22Rv1 (cell line): ENCODE measurements at regions not wholly inside any gene's neighbourhood (a gene's known extent, or its start where the extent isn't known, plus 50 kb on each side); places are given as distances from the start of the nearest gene placed in this dataset.

ENCODE experiments used
- H3K27ac ChIP-seq: fragments of 450-650 bp; 2 replicates; pipeline ENCODE4 v1.5.1; 2017
- ZFX ChIP-seq: fragments of 450-650 bp; IDR thresholded peaks from 2 replicates; pipeline ENCODE4 v1.6.1; 2017; ENCODE audit warnings: antibody characterized with exemption, borderline replicate concordance
- TF ChIP-seq, protein P1 (sequence below): fragments of 450-650 bp; IDR thresholded peaks from 2 replicates; pipeline ENCODE4 v1.5.1; 2017; ENCODE audit warnings: mild to moderate bottlenecking

DNA sequence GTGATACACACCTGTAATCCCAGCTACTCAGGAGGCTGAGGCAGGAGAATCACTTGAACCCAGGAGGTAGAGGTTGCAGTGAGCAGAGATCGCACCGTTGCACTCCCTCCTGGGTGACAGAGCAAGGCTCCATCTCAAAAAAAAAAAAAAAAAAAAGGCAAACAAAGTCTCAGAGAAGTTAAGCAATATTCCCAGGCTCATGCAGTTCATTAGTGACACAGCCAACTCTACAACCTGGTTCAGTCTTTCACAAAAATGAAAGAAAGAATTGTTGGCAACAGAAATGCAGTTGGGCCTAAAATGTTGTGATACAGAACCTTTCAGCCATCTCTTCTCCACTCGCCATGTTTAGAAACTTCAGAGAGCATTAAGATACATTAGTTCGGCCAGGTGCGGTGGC is 242.1 kb downstream of the LTN1 start:
- TF ChIP-seq, protein P1, sequence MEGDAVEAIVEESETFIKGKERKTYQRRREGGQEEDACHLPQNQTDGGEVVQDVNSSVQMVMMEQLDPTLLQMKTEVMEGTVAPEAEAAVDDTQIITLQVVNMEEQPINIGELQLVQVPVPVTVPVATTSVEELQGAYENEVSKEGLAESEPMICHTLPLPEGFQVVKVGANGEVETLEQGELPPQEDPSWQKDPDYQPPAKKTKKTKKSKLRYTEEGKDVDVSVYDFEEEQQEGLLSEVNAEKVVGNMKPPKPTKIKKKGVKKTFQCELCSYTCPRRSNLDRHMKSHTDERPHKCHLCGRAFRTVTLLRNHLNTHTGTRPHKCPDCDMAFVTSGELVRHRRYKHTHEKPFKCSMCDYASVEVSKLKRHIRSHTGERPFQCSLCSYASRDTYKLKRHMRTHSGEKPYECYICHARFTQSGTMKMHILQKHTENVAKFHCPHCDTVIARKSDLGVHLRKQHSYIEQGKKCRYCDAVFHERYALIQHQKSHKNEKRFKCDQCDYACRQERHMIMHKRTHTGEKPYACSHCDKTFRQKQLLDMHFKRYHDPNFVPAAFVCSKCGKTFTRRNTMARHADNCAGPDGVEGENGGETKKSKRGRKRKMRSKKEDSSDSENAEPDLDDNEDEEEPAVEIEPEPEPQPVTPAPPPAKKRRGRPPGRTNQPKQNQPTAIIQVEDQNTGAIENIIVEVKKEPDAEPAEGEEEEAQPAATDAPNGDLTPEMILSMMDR, result no peak
- no peak for TF ChIP-seq ZFX
- H3K27ac ChIP-seq, result no peak overlapping the region

DNA sequence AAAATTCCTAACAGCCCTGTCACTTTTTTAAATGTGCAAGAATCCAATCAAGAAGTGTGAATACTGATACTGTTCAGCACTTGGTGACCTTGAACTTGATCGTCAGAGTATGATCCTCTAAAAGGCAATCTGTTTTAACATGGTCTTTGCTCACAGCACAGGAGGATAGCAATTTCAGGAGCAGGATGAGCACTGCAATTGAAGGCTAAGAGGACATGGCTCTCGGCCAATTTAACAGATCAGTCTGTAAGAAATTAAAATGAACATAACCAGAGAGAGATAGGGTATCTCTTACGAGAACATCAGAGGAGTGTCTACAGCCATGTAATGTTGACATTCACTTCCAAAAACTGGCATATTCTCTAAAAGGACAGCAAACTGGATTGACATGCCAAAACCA is 243.1 kb downstream of the LTN1 start:
- TF ChIP-seq ZFX, result no peak
- TF ChIP-seq, protein P1, result no peak

DNA sequence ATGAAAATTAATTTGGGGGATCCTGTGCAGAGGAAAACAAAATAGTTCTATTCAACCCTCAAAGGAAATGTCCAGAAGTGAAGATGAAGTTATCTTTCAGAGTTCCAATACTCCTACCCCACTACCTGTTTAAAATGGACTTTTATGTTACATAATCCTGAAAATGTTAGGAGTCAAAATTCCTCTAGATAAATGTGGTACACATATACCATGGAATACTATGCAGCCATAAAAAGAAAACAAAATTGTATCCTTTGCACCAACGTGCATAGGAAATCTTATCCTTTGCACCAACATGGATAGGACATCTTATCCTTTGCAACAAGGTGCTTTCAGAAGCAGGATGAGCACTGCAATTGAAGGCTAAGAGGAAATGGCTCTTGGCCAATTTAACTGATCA is 245.2 kb downstream of the LTN1 start:
- H3K27ac ChIP-seq, result no peak overlapping the region
- TF ChIP-seq, protein P1, result no peak
- no peak for TF ChIP-seq ZFX

More for the DNA sequence above, 243.1 kb downstream of the LTN1 start:
- no peak overlapping the region for H3K27ac ChIP-seq

DNA sequence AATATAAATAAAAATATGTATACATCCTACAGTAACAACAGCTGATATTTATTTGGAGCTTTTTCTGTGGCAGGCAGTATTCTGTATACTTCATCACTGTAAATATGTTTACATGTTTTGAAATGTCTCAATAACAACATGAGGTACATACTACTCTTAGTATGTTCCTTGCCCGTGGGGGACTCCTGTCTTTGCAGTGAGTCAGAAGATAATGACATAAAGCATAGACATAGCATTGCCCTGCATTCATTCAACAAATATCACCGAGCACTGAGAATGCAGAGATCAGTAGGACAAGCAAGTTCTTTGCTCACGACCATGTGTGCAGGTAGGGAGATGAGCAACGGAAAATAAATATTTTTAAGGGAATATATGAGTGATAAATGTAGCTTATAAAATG is 246.5 kb downstream of the LTN1 start:
- TF ChIP-seq, protein P1, result no peak
- TF ChIP-seq ZFX, result no peak
- H3K27ac ChIP-seq, result no peak overlapping the region

DNA sequence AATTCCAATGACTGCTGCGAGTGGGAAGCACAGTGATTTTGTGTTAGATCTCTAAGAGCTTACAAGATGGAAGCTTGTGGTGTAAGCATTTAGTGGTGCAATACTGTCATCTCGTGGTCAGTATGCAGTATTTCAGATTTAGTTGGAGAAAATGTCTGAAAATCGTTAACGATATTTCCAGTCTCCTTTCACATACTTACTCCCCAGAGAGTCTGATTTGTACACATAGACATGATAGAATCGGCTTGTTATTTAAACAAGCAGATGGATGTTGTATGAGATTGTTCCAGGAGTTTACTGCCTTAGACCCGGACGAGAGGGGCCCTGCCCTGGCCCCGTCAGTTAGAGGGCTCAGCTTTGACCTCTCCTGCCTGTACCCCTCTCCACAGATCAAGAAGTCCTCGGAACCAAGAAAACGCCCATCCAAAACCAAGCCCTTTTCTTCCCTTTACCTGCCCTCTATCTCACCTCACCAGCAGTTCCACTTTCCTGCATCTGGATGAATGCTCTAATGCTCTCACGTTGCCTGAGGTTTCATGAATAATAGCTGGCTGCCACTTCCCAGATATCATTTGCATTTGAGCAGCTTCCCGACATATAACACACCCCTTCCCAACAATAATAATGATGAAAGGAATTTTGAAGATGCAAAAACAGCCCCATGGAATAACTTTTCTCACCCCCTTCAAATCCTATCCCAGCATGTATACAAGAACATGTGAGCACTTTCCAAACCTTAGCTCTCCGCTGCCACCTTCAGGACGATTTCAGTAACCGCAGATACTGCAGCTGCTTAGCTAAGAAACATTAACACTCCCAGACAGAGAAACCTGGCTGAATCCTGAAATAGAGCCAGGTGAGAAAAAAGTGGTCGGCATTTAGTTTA is 247.3 kb downstream of the LTN1 start:
- no peak overlapping the region for H3K27ac ChIP-seq
- TF ChIP-seq, protein P1, result peak; percentile 81
- no peak for TF ChIP-seq ZFX

DNA sequence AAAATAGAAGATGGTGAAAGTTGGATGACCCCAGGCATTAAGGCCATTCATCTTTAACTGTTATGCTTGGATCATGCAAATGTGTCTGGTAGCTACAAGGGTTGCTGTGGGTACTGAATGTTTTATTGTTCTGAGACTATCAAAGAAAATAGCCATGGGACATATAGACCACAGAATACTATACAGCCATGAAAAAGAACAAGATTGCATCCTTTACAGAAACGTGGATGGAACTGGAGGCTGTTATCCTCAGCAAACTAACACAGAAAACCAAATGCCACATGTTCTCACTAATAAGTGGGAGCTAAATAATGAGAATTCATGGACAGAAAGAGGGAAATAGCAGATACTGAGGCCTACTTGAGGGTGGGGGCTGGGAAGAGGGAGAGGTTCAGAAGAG is 249.0 kb downstream of the LTN1 start:
- no peak for TF ChIP-seq ZFX
- TF ChIP-seq, protein P1, result no peak

DNA sequence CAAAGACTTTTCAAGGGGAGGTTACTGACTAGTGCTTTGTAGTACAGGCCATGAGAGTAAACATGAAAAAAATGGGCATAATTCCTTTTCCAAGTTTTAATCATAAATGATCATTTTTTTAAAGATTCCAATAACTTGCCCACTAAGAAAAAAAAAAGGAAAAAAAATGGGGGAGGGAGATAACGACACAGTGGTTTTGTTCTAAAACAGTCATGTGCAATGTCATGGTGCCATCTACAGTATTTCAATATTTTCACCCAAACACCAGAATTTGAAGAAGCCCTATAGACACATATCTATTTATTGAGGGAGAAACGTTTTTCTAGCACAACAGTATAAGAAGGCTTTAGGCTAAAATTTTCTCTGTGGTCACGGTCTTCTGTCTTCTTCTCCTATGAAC is 250.2 kb downstream of the LTN1 start:
- H3K27ac ChIP-seq, result no peak overlapping the region
- no peak for TF ChIP-seq ZFX
- TF ChIP-seq, protein P1, result no peak

More for the DNA sequence above, 249.0 kb downstream of the LTN1 start:
- no peak overlapping the region for H3K27ac ChIP-seq
